WTC11 (cell line): ENCODE measurements at regions not wholly inside any gene's neighbourhood (a gene's known extent, or its start where the extent isn't known, plus 50 kb on each side); places are given as distances from the start of the nearest gene placed in this dataset.

Source experiments
- ATAC-seq: fragments of 200-7000 bp; cut with Tn5 transposase; 2 replicates; pipeline ENCODE4 v1.10.0; 2021; ENCODE audit warnings: mild to moderate bottlenecking, moderate library complexity
- CTCF ChIA-PET: fragments of 300-600 bp; sonication (Branson Sonifier 250); formaldehyde crosslinking; loops from one replicate; lab custom pipeline; 2021; ENCODE audit warnings: antibody characterized with exemption; lab: Charles Lee
- POLR2A ChIA-PET: fragments of 350-600 bp; sonication (Branson Sonifier 250); formaldehyde crosslinking; loops from one replicate; lab custom pipeline; 2021; ENCODE audit warnings: antibody characterized with exemption; lab: Charles Lee
- DNase-seq: peaks from one replicate; pipeline ENCODE4 v3.0.0; 2021; ENCODE audit warnings: low spot score
- H3K27ac Mint-ChIP-seq: 2 replicates; pipeline ENCODE4 v1.8.0; 2021; ENCODE audit warnings: mixed read lengths
- H3K27me3 Mint-ChIP-seq: 2 replicates; pipeline ENCODE4 v1.8.0; 2021; ENCODE audit warnings: low read depth, mild to moderate bottlenecking, moderate library complexity, mixed read lengths
- H3K36me3 Mint-ChIP-seq: 2 replicates; pipeline ENCODE4 v1.8.0; 2021; ENCODE audit warnings: mixed read lengths
- H3K4me1 Mint-ChIP-seq: 2 replicates; pipeline ENCODE4 v1.8.0; 2022; ENCODE audit warnings: mixed read lengths
- H3K4me3 Mint-ChIP-seq: 2 replicates; pipeline ENCODE4 v1.8.0; 2021; ENCODE audit warnings: mild to moderate bottlenecking, moderate library complexity, mixed read lengths
- H3K9me3 Mint-ChIP-seq: 2 replicates; pipeline ENCODE4 v1.8.0; 2021; ENCODE audit warnings: mixed read lengths
- AR ChIP-seq: fragments of 250-450 bp; sonication (Bioruptor Pico); IDR thresholded peaks from 2 replicates; pipeline ENCODE4 v1.9.0; 2021; ENCODE audit warnings: mild to moderate bottlenecking
- EMX1 ChIP-seq: fragments of 250-450 bp; sonication (Bioruptor Pico); IDR thresholded peaks from 2 replicates; pipeline ENCODE4 v1.8.0; 2021; ENCODE audit warnings: mild to moderate bottlenecking
- ESRRA ChIP-seq: sonication (generic); formaldehyde crosslinking; IDR thresholded peaks from 2 replicates; pipeline ENCODE4 v1.8.1; 2022; ENCODE audit warnings: mild to moderate bottlenecking, missing genetic modification reagents, borderline replicate concordance
- FOXJ3 ChIP-seq: sonication (generic); formaldehyde crosslinking; IDR thresholded peaks from 2 replicates; pipeline ENCODE4 v1.9.0; 2021; ENCODE audit warnings: missing genetic modification reagents, mild to moderate bottlenecking, borderline replicate concordance
- IRF1 ChIP-seq: sonication (generic); formaldehyde crosslinking; IDR thresholded peaks from 2 replicates; pipeline ENCODE4 v1.8.0; 2023; ENCODE audit warnings: missing genetic modification reagents
- IRF2 ChIP-seq: sonication (generic); formaldehyde crosslinking; IDR thresholded peaks from 2 replicates; pipeline ENCODE4 v1.8.0; 2022; ENCODE audit warnings: low read depth, missing genetic modification reagents, borderline replicate concordance
- JAZF1 ChIP-seq: fragments of 250-450 bp; sonication (Bioruptor Pico); IDR thresholded peaks from 2 replicates; pipeline ENCODE4 v1.9.0; 2021; ENCODE audit warnings: moderate library complexity, mild to moderate bottlenecking, inconsistent platforms
- NFE2L1 ChIP-seq: sonication (generic); formaldehyde crosslinking; IDR thresholded peaks from 2 replicates; pipeline ENCODE4 v1.8.1; 2023; ENCODE audit warnings: missing genetic modification reagents
- NR3C1 ChIP-seq: sonication (generic); formaldehyde crosslinking; conservative IDR thresholded peaks from 2 replicates; pipeline ENCODE4 v1.8.1; 2023; ENCODE audit warnings: low read depth, mild to moderate bottlenecking, missing genetic modification reagents
- RELA ChIP-seq: sonication (generic); formaldehyde crosslinking; IDR thresholded peaks from 2 replicates; pipeline ENCODE4 v1.8.1; 2022; ENCODE audit warnings: missing genetic modification reagents, mild to moderate bottlenecking, borderline replicate concordance
- RORB ChIP-seq: fragments of 250-450 bp; sonication (Bioruptor Pico); IDR thresholded peaks from 2 replicates; pipeline ENCODE4 v1.9.0; 2021; ENCODE audit warnings: mild to moderate bottlenecking
- SP1 ChIP-seq: sonication (generic); formaldehyde crosslinking; conservative IDR thresholded peaks from 2 replicates; pipeline ENCODE4 v1.8.1; 2022; ENCODE audit warnings: missing genetic modification reagents
- TCF7 ChIP-seq: sonication (generic); formaldehyde crosslinking; IDR thresholded peaks from 2 replicates; pipeline ENCODE4 v1.8.0; 2022; ENCODE audit warnings: mild to moderate bottlenecking, low read depth, missing genetic modification reagents, moderate library complexity
- TP53 ChIP-seq: sonication (generic); formaldehyde crosslinking; IDR thresholded peaks from 2 replicates; pipeline ENCODE4 v1.8.1; 2023; ENCODE audit warnings: mild to moderate bottlenecking, missing genetic modification reagents
- ZNF121 ChIP-seq: sonication (generic); formaldehyde crosslinking; IDR thresholded peaks from 2 replicates; pipeline ENCODE4 v1.8.0; 2023; ENCODE audit warnings: missing genetic modification reagents
- ZNF671 ChIP-seq: fragments of 250-450 bp; sonication (Bioruptor Pico); IDR thresholded peaks from 2 replicates; pipeline ENCODE4 v1.8.0; 2021; ENCODE audit warnings: mild to moderate bottlenecking
- TF ChIP-seq, protein P1 (sequence below): fragments of 200-600 bp; IDR thresholded peaks from 2 replicates; pipeline ENCODE4 v1.8.0; 2022; ENCODE audit warnings: antibody characterized with exemption
- TF ChIP-seq, protein P2 (sequence below): fragments of 250-450 bp; sonication (Bioruptor Pico); IDR thresholded peaks from 2 replicates; pipeline ENCODE4 v1.9.0; 2021; ENCODE audit warnings: mild to moderate bottlenecking

DNA sequence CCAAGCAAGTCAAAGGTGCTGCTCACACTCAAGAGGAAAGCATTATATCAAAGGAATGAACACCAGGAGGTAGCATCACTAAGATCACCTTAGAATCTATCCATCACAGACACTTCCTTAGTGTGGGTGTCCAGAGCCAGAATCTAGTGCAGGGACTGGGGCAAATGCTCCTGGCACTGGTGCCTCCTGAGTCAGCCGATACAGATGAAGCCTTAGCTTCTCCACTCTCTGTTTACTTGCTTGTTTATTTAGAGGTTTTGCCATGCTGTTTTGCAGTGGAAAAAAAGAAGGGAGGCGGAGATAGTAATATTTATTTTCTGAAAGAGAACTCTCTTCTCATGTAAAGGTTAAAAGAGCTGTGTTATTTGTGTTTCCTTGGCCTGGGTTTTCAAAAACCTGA lies 303.1 kb downstream of the WDR11 start (continued):
- TF ChIP-seq AR (CRISPR knock-in tag) (no peak), ESRRA (CRISPR knock-in tag) (no peak), RORB (CRISPR knock-in tag) (no peak), NFE2L1 (CRISPR knock-in tag) (no peak), JAZF1 (CRISPR knock-in tag) (no peak), TCF7 (no peak), IRF1 (CRISPR knock-in tag) (no peak)
- TF ChIP-seq, protein P1, sequence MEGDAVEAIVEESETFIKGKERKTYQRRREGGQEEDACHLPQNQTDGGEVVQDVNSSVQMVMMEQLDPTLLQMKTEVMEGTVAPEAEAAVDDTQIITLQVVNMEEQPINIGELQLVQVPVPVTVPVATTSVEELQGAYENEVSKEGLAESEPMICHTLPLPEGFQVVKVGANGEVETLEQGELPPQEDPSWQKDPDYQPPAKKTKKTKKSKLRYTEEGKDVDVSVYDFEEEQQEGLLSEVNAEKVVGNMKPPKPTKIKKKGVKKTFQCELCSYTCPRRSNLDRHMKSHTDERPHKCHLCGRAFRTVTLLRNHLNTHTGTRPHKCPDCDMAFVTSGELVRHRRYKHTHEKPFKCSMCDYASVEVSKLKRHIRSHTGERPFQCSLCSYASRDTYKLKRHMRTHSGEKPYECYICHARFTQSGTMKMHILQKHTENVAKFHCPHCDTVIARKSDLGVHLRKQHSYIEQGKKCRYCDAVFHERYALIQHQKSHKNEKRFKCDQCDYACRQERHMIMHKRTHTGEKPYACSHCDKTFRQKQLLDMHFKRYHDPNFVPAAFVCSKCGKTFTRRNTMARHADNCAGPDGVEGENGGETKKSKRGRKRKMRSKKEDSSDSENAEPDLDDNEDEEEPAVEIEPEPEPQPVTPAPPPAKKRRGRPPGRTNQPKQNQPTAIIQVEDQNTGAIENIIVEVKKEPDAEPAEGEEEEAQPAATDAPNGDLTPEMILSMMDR = no peak

DNA sequence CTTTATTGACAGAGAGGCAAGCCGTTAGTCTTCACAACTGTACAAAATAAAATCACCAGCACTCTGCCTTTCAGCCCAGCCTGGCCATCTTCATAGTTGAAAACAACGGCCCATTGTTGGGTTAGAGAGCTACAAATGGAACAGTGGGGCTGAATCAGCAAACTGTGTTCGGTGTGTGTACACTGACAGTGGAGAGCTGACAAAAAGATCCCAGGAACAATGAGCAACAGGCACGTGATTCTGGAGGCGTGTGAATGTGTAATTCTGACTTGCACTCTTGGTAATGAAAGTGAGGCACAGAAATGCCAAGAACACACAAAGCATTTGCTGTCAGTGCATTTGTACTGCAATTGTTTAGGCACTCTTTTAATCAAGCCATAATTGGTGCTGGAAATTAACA lies 303.7 kb downstream of the WDR11 start:
- CTCF ChIA-PET = no interaction called here
- no peak overlapping the region for H3K27ac Mint-ChIP-seq
- no peak for TF ChIP-seq TP53
- TF ChIP-seq, protein P2, sequence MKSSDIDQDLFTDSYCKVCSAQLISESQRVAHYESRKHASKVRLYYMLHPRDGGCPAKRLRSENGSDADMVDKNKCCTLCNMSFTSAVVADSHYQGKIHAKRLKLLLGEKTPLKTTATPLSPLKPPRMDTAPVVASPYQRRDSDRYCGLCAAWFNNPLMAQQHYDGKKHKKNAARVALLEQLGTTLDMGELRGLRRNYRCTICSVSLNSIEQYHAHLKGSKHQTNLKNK (CRISPR knock-in tag) = no peak
- no peaks in the 10 kb centered on the region; the same call in 1 of the 2 replicates for H3K27me3 Mint-ChIP-seq
- H3K4me3 Mint-ChIP-seq = no peak overlapping the region
- peaks cover 10% of the 10 kb centered on the region; the same call in 1 of the 2 replicates for H3K4me1 Mint-ChIP-seq
- no peak for DNase-seq
- peaks cover 6% of the 10 kb centered on the region; the same call in 1 of the 2 replicates for H3K36me3 Mint-ChIP-seq
- no peak for ATAC-seq
- peaks cover 28% of the 10 kb centered on the region for H3K9me3 Mint-ChIP-seq
- POLR2A ChIA-PET = no interaction called here

DNA sequence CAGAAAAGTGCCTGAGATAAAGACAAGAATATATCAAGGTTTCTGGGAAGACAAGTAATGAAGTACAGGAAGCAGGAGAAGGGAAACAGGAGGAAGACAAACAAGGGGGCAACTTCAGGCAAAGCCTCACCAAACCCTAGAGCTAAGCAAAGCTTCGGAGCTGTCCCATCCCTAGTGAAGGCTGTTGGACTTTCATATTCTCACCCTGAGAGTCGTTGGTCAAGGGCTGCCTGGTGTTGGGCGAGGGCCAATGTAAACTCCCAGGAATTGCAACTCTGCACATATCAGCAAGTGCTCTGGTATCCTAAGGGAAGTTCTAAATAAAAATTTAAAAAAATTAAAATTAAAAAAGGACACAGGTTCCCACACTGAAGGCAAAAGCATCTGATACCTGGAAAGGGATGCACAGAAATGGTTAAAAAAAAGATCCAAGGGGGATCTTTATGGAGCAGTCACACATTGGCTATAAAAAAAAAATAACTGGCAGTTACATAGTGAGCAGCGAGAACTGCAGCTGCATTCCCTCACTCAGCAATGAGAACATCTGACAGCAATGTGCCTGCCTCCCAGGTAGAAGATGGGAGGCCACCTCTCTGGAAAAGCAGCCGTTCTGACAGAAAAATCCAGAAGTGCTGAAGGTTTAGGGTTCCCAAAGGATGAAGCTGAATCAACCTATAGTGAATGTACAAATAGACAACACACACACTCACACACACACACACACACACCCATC lies 304.7 kb downstream of the WDR11 start:
- no peak for ATAC-seq
- TF ChIP-seq ZNF671 (CRISPR knock-in tag) (no peak), ZNF121 (no peak), NR3C1 (CRISPR knock-in tag) (no peak), IRF2 (CRISPR knock-in tag) (no peak)

GRCh38 chr10:121157998-121158397 lies 306.8 kb downstream of the WDR11 start:
- Mint-ChIP-seq H3K9me3 (peaks cover 12% of the 10 kb centered on the region), H3K36me3 (no peaks in the 10 kb centered on the region), H3K27ac (no peak overlapping the region), H3K4me1 (peaks cover 2% of the 10 kb centered on the region; the same call in 1 of the 2 replicates), H3K4me3 (no peak overlapping the region), H3K27me3 (no peaks in the 10 kb centered on the region; the same call in 1 of the 2 replicates)
- POLR2A ChIA-PET = no interaction called here
- no peak for TF ChIP-seq RELA (CRISPR knock-in tag)
- TF ChIP-seq SP1 (CRISPR knock-in tag) = no peak
- TF ChIP-seq FOXJ3 (CRISPR knock-in tag) = no peak
- TF ChIP-seq EMX1 (CRISPR knock-in tag) = no peak
- CTCF ChIA-PET = no interaction called here
- DNase-seq = no peak
- ATAC-seq = no peak

More for the DNA sequence above, 304.7 kb downstream of the WDR11 start:
- CTCF ChIA-PET = no interaction called here
- H3K4me1 Mint-ChIP-seq = peaks cover 10% of the 10 kb centered on the region; the same call in 1 of the 2 replicates
- no peak overlapping the region for H3K27ac Mint-ChIP-seq
- DNase-seq = no peak
- peaks cover 26% of the 10 kb centered on the region for H3K9me3 Mint-ChIP-seq
- POLR2A ChIA-PET = no interaction called here
- H3K4me3 Mint-ChIP-seq = no peak overlapping the region
- no peaks in the 10 kb centered on the region; the same call in 1 of the 2 replicates for H3K27me3 Mint-ChIP-seq
- peaks cover 6% of the 10 kb centered on the region; the same call in 1 of the 2 replicates for H3K36me3 Mint-ChIP-seq
